Adrenal gland (tissue), 5 donors: ENCODE measurements at regions not wholly inside any gene's neighbourhood (a gene's known extent, or its start where the extent isn't known, plus 50 kb on each side); places are given as distances from the start of the nearest gene placed in this dataset.

Experiments
- POLR2A ChIP-seq, 2 donors: fragments of 450-650 bp; IDR thresholded peaks; one replicate each; pipeline ENCODE4 v1.6.1; 2017; ENCODE audit warnings: antibody characterized with exemption in 2 of 2, mild to moderate bottlenecking in 2 of 2, moderate library complexity in 1 of 2
- TF ChIP-seq, protein P1 (sequence below), 6 experiments: fragments of 450-650 bp in 4 of 6; fragments of 200-600 bp in 2 of 6; sonication (generic) in 1 of 6; IDR thresholded peaks; 1 replicate in 5 of 6; 2 replicates in 1 of 6; pipeline versions ENCODE4 v1.5.1 to v1.8.0; 2016 to 2021; ENCODE audit warnings: antibody characterized with exemption in 6 of 6, mild to moderate bottlenecking in 2 of 6, moderate library complexity in 1 of 6
- donor health status: DM: no; HTN: no; CAD: no.

- TF ChIP-seq, protein P1, sequence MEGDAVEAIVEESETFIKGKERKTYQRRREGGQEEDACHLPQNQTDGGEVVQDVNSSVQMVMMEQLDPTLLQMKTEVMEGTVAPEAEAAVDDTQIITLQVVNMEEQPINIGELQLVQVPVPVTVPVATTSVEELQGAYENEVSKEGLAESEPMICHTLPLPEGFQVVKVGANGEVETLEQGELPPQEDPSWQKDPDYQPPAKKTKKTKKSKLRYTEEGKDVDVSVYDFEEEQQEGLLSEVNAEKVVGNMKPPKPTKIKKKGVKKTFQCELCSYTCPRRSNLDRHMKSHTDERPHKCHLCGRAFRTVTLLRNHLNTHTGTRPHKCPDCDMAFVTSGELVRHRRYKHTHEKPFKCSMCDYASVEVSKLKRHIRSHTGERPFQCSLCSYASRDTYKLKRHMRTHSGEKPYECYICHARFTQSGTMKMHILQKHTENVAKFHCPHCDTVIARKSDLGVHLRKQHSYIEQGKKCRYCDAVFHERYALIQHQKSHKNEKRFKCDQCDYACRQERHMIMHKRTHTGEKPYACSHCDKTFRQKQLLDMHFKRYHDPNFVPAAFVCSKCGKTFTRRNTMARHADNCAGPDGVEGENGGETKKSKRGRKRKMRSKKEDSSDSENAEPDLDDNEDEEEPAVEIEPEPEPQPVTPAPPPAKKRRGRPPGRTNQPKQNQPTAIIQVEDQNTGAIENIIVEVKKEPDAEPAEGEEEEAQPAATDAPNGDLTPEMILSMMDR (IDR thresholded peaks at IDR 0.05), result no peak
- no peak for TF ChIP-seq POLR2A (IDR thresholded peaks at IDR 0.05)
Observed at GRCh38 chr2:107729440-107729839, 97.3 kb upstream of the RGPD4 start.
